WTC11 (cell line): ENCODE measurements at regions not wholly inside any gene's neighbourhood (a gene's known extent, or its start where the extent isn't known, plus 50 kb on each side); places are given as distances from the start of the nearest gene placed in this dataset.

Experiments used
- CTCF ChIP-seq: fragments of 200-600 bp; IDR thresholded peaks from 2 replicates; pipeline ENCODE4 v1.8.0; 2022; ENCODE audit warnings: antibody characterized with exemption
- TP53 ChIP-seq: sonication (generic); formaldehyde crosslinking; IDR thresholded peaks from 2 replicates; pipeline ENCODE4 v1.8.1; 2023; ENCODE audit warnings: mild to moderate bottlenecking, missing genetic modification reagents
- ZNF416 ChIP-seq: fragments of 250-450 bp; sonication (Bioruptor Pico); IDR thresholded peaks from 2 replicates; pipeline ENCODE4 v1.9.0; 2021; ENCODE audit warnings: mild to moderate bottlenecking, inconsistent platforms

- TF ChIP-seq ZNF416 (CRISPR knock-in tag) (no peak), TP53 (no peak), CTCF (no peak)
Measured at GRCh38 chr11:115712296-115712695, 208.1 kb upstream of the CADM1 start.
